ENCODE measurements at regions not wholly inside any gene's neighbourhood (a gene's known extent, or its start where the extent isn't known, plus 50 kb on each side); places are given as distances from the start of the nearest gene placed in this dataset.

DNA sequence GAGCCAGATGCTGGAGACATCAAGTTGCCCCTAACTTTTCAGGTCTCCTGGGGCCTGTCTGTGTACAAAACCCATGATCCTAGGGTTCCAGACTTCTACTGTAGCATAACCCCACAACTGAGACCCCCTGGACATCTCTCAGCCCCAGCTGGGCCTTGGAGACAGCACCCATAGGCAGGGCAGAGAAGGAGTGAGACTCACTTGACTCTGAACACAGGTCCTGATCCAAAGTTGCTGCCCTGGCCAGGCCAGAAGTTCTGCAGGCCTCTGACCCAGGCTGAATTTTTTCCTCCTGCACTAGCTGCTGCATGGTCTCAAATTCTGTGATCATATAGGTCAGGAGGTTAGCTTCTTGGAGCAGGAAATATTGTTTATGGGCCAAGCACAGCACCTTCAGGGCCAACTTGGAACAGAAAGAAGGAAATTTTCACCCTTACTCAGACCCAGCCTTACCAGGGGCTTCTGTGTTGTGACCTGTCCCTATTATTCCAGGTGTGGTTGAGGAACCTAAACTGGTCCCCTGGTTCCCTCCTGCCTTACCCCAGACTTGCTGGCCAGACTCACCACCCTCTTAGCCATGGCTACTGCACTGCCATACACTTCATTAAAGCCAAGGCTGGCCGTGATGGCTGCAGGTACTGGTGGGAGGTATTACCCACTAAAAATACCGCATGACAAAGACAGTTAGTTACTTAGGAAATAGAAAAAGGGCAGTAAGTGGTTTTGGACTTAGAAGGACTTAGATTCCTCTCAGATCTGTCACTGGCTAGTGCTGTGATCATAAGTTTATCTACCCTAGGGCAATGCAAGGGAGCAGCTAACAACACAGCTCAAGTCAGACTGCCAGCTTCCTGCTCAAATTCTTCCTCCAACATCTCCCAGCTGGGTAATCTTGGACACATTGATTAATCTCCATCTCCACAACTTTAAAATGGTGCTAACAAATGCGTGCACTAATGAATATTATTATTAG is 2180.1 kb downstream of the TP53TG3F start:
- POLR2A ChIA-PET = no interaction called here
- TF ChIP-seq ZNF335 (tag by site-specific recombination; conservative IDR thresholded peaks at IDR 0.05) (no peak), KLF16 (tag by site-specific recombination; IDR thresholded peaks at IDR 0.05) (no peak), ZNF654 (tag by site-specific recombination; IDR thresholded peaks at IDR 0.05; ENCODE audit: low read depth) (no peak), ZNF621 (tag by site-specific recombination; IDR thresholded peaks at IDR 0.05) (no peak), ZNF391 (tag by site-specific recombination; IDR thresholded peaks at IDR 0.05; ENCODE audit: borderline replicate concordance, low read depth) (no peak), ZBTB48 (tag by site-specific recombination; IDR thresholded peaks at IDR 0.05) (no peak), MZF1 (tag by site-specific recombination; IDR thresholded peaks at IDR 0.05; ENCODE audit: borderline replicate concordance) (no peak), KLF9 (tag by site-specific recombination; IDR thresholded peaks at IDR 0.05; ENCODE audit: low read depth) (no peak), ZNF560 (tag by site-specific recombination; IDR thresholded peaks at IDR 0.05; ENCODE audit: borderline replicate concordance) (no peak), ZNF16 (tag by site-specific recombination; IDR thresholded peaks at IDR 0.05; ENCODE audit: low read depth) (no peak), FEZF1 (tag by site-specific recombination; IDR thresholded peaks at IDR 0.05) (no peak), ZNF416 (tag by site-specific recombination; IDR thresholded peaks at IDR 0.05) (no peak), MYNN (tag by site-specific recombination; IDR thresholded peaks at IDR 0.05; ENCODE audit: borderline replicate concordance) (no peak), ZNF707 (tag by site-specific recombination; IDR thresholded peaks at IDR 0.05) (no peak), GFI1B (tag by site-specific recombination; IDR thresholded peaks at IDR 0.05) (no peak)
- TF ChIP-seq, protein P1, sequence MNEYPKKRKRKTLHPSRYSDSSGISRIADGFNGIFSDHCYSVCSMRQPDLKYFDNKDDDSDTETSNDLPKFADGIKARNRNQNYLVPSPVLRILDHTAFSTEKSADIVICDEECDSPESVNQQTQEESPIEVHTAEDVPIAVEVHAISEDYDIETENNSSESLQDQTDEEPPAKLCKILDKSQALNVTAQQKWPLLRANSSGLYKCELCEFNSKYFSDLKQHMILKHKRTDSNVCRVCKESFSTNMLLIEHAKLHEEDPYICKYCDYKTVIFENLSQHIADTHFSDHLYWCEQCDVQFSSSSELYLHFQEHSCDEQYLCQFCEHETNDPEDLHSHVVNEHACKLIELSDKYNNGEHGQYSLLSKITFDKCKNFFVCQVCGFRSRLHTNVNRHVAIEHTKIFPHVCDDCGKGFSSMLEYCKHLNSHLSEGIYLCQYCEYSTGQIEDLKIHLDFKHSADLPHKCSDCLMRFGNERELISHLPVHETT (tag by site-specific recombination; IDR thresholded peaks at IDR 0.05) = no peak
- TF ChIP-seq, protein P2, sequence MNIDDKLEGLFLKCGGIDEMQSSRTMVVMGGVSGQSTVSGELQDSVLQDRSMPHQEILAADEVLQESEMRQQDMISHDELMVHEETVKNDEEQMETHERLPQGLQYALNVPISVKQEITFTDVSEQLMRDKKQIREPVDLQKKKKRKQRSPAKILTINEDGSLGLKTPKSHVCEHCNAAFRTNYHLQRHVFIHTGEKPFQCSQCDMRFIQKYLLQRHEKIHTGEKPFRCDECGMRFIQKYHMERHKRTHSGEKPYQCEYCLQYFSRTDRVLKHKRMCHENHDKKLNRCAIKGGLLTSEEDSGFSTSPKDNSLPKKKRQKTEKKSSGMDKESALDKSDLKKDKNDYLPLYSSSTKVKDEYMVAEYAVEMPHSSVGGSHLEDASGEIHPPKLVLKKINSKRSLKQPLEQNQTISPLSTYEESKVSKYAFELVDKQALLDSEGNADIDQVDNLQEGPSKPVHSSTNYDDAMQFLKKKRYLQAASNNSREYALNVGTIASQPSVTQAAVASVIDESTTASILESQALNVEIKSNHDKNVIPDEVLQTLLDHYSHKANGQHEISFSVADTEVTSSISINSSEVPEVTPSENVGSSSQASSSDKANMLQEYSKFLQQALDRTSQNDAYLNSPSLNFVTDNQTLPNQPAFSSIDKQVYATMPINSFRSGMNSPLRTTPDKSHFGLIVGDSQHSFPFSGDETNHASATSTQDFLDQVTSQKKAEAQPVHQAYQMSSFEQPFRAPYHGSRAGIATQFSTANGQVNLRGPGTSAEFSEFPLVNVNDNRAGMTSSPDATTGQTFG (tag by site-specific recombination; IDR thresholded peaks at IDR 0.05; ENCODE audit: borderline replicate concordance) = no peak
- no peak overlapping the region for H3K27ac ChIP-seq (ENCODE audit: extremely low read depth, low read depth, low read length)
- no peak overlapping the region for H3K4me3 ChIP-seq (ENCODE audit: low read depth, low read length)
- H3K4me1 ChIP-seq (ENCODE audit: control insufficient read depth, insufficient read depth, low read length) = no peaks in the 10 kb centered on the region
- H3K9me3 ChIP-seq (ENCODE audit: control insufficient read depth, insufficient read depth, low read depth, low read length) = no peaks in the 10 kb centered on the region
- H3K36me3 ChIP-seq (ENCODE audit: control insufficient read depth in 2 of 2, insufficient read depth in 1 of 2, low read length in 2 of 2) = no peaks in the 10 kb centered on the region
- CTCF ChIA-PET = no interaction called here

DNA sequence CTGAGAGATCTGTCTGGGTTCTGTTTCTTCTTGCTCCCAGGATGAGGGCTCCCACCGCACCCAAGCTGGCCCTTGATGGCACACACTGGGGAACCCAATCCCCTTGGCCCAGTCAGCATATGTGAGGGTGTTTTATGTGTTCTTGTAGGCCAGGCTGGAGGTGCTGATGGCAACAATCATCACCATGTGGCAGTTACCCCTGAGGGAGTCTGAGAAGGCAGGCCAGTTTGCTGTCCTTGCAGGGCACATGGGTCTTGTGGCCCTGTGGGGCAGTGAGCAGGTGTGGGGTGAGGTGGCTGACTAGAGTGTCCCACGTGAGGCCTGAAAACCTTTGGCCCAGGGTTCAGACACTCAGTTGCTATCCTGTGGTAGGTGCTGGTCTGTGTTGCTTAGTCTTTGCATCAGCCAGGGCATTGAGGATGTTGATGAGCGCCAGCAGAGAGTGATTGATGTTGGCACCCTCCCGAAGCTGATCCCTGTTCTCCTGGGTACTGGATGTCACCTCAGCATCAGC is 2183.0 kb downstream of the TP53TG3F start:
- no peaks in the 10 kb centered on the region for H3K9me3 ChIP-seq (ENCODE audit: control insufficient read depth, insufficient read depth, low read depth, low read length)
- no peak overlapping the region for H3K4me3 ChIP-seq (ENCODE audit: low read depth, low read length)
- H3K4me1 ChIP-seq (ENCODE audit: control insufficient read depth, insufficient read depth, low read length) = no peaks in the 10 kb centered on the region
- ChIA-PET POLR2A (no interaction called here), CTCF (no interaction called here)
- H3K27ac ChIP-seq (ENCODE audit: extremely low read depth, low read depth, low read length) = no peak overlapping the region
- H3K36me3 ChIP-seq (ENCODE audit: control insufficient read depth in 2 of 2, insufficient read depth in 1 of 2, low read length in 2 of 2) = no peaks in the 10 kb centered on the region
- TF ChIP-seq ZNF16 (tag by site-specific recombination; IDR thresholded peaks at IDR 0.05; ENCODE audit: low read depth) (no peak), FEZF1 (tag by site-specific recombination; IDR thresholded peaks at IDR 0.05) (no peak), ZNF140 (tag by site-specific recombination; IDR thresholded peaks at IDR 0.05) (no peak), GLI2 (tag by site-specific recombination; IDR thresholded peaks at IDR 0.05; ENCODE audit: borderline replicate concordance, low read depth) (no peak), ZNF768 (tag by site-specific recombination; IDR thresholded peaks at IDR 0.05) (no peak), BCL11A (tag by site-specific recombination; IDR thresholded peaks at IDR 0.05; ENCODE audit: low read depth) (no peak), RBAK (tag by site-specific recombination; IDR thresholded peaks at IDR 0.05) (no peak), TCF7L2 (IDR thresholded peaks at IDR 0.05; ENCODE audit: borderline replicate concordance, low read depth, low read length) (no peak), ZNF747 (tag by site-specific recombination; IDR thresholded peaks at IDR 0.05) (no peak)
- TF ChIP-seq, protein P3, sequence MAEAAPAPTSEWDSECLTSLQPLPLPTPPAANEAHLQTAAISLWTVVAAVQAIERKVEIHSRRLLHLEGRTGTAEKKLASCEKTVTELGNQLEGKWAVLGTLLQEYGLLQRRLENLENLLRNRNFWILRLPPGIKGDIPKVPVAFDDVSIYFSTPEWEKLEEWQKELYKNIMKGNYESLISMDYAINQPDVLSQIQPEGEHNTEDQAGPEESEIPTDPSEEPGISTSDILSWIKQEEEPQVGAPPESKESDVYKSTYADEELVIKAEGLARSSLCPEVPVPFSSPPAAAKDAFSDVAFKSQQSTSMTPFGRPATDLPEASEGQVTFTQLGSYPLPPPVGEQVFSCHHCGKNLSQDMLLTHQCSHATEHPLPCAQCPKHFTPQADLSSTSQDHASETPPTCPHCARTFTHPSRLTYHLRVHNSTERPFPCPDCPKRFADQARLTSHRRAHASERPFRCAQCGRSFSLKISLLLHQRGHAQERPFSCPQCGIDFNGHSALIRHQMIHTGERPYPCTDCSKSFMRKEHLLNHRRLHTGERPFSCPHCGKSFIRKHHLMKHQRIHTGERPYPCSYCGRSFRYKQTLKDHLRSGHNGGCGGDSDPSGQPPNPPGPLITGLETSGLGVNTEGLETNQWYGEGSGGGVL (tag by site-specific recombination; IDR thresholded peaks at IDR 0.05) = no peak
- TF ChIP-seq, protein P4, sequence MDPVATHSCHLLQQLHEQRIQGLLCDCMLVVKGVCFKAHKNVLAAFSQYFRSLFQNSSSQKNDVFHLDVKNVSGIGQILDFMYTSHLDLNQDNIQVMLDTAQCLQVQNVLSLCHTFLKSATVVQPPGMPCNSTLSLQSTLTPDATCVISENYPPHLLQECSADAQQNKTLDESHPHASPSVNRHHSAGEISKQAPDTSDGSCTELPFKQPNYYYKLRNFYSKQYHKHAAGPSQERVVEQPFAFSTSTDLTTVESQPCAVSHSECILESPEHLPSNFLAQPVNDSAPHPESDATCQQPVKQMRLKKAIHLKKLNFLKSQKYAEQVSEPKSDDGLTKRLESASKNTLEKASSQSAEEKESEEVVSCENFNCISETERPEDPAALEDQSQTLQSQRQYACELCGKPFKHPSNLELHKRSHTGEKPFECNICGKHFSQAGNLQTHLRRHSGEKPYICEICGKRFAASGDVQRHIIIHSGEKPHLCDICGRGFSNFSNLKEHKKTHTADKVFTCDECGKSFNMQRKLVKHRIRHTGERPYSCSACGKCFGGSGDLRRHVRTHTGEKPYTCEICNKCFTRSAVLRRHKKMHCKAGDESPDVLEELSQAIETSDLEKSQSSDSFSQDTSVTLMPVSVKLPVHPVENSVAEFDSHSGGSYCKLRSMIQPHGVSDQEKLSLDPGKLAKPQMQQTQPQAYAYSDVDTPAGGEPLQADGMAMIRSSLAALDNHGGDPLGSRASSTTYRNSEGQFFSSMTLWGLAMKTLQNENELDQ (tag by site-specific recombination; IDR thresholded peaks at IDR 0.05; ENCODE audit: low read depth) = no peak
